ENCODE measurements at regions not wholly inside any gene's neighbourhood (a gene's known extent, or its start where the extent isn't known, plus 50 kb on each side); places are given as distances from the start of the nearest gene placed in this dataset.
"Not testable (repeated sequence)": the region's sequence is repeated elsewhere in the genome, so short reads cannot be mapped to it uniquely, and the experiment has no call there.

DNA sequence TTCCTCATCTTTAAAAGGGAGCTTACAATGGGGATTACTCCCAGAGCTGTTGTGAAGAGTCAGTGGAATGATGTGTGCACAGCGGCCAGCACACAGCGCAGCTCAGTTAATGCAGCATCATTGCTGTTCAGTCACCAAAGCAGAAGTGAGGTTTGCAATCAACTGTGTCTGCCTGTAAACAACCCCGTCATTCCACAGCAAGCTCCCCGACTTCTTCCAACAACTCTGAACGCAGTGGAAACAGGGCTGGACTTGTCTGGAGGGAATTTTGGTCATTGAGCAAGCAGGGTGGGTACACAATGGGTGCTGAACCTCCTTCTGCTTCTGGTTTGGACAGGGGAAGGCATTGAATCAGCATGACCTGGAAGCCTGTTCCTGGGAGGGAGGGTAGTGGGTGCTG lies 347.4 kb downstream of the PTPRU start:
- DNase-seq: no peak

- no peak for DNase-seq
Observed at GRCh38 chr1:29581256-29581655, 344.9 kb downstream of the PTPRU start.

- no peak for DNase-seq
Observed at GRCh38 chr1:29579821-29580425, 343.6 kb downstream of the PTPRU start.

DNA sequence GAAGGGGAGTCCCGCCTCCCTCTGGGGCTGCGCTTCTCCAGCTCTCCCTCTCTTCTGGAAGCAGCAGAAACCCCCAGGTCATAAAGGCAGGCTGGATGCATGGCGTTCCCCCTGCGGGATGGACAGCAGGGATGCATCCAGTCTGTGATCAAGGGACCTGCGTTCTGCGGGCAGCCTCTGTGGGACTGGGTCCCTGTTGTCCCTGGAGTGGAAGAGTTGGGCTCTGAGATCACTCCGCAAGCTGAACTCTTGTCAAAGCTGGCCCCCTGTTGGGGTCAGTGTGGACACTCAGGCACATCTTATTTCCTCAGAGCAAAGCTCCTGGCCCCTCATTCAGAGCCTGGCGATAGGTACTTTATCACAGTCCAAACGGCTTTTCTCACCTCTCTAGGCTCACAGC lies 341.2 kb downstream of the PTPRU start:
- no peak for DNase-seq

GRCh38 chr1:29576510-29576909 lies 340.2 kb downstream of the PTPRU start:
- DNase-seq: no peak

GRCh38 chr1:29575826-29576225 lies 339.5 kb downstream of the PTPRU start:
- no peak for DNase-seq

DNA sequence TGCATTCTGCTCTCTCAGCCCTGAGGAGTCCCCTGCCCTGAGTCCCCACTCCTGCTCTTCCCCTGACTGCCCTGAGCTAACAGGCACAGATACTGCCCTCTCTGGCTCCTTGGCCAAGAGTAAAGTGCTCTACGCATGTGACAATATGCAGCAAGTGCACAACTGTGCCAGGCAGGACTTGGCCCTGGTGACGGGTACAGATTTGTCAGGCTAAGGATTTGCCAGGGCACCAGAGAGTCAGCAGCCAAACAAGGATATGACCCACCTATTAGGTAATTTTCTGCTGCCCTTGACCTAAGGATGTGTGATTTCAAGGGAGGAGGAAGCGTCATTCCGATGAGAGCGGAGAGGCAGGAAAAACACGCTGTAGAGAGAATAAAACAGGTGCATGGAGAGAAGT lies 339.0 kb downstream of the PTPRU start:
- no peak for DNase-seq

GRCh38 chr1:29574871-29575270 lies 338.5 kb downstream of the PTPRU start:
- DNase-seq: no peak

GRCh38 chr1:29569971-29570634 lies 333.8 kb downstream of the PTPRU start:
- DNase-seq: no peak

GRCh38 chr1:29567257-29567656 lies 330.9 kb downstream of the PTPRU start:
- no peak for DNase-seq

DNA sequence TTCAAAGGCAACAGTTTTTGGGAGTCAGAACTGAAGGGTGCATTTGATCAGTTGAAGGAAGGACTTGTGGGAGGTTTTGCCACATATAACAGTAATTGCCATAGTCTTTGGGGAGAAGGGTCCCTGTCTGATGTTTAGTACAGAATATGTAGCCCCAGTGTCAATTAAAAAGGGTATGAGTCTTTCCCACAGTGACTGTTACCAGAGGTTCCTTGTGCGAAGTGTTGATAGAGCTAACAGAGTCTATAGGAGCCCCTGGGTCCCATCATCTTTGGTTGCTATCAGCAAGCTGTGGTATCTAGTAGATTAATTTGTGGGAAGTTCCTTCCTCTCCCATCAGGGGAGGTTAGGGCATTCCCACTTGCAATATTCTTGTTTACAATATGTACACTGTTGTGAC lies 329.2 kb downstream of the PTPRU start:
- DNase-seq: no peak

- DNase-seq: no peak
Observed at GRCh38 chr1:29563571-29563970, 327.2 kb downstream of the PTPRU start.

DNA sequence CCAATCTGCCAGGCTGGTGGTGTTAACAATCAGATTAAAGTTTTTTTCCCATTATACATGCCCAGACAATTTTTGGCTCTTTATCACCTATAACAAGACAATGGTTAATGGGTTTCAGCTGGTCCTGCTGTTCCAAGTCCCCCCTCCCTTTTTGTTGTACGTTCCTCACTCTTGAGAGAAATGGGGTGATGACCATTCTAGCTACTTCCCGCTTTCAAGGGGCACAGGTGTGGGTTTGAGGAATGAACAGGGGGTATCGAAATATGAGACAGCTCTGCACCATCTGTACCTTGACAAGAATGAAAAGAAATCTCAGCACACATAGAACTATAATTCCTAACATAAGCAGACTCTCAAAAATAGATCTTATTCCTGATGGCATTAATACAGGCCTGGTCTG lies 326.8 kb downstream of the PTPRU start:
- no peak for DNase-seq

DNA sequence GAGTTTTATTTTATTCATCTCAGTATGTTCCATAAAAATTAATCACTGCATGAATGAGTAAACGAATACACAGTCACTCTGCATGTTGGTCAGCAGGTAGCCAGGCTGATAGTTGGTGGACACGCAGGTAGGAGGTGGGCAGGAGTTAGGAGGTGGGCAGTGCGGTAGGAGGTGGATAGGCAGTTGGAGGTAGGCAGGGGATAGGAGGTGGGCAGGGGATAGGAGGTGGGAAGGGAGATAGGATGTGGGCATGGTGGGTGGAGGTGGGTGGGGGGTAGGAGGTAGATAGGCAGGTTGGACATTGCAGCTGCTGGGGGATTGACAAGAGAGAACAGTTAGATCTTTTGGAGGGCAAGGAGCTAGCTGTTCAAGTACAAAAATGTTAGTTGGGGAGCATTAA lies 322.7 kb downstream of the PTPRU start:
- DNase-seq: no peak

DNA sequence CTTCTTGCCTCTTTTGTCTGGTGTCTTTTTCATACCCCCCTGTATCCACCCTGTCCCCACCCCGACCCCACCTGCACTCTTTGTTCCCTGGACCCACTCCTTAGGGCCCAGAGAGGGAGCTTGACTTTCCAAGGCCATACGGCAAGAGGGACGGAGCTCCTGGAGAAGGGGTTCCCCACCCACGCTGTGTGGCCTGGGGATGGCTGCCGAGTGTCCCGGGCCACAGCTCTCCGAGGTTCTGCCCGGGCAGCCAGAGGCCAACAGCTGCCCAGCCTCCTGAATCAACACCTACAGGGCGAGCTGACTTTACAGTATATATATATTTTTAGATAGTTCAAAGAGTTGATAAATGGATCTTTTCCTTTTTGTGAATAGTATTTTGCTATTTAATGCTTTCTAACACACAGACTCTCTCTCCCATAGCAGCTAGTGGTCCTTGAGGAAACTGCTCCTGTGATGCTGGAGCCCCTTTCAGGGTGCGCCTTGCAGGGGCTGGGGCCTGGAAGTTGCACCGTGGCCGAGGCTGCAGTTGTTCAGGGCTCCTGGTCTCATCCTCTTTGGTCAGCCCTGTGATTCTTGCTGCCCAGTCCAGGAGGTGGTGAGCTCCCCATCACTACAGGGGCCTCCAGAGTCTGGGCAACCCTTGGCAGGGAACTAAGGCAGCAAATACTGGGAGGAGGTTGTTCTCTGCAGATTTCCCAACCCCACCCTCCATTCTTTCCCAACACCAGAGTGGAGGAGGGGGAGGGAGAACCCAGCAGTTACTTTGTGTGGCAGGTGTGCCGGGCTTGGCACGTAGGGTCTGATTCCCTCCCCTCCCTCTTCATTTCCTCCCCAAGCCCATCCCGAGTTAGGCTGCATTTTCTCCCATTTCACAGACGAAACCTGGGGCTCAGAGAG lies 321.6 kb downstream of the PTPRU start:
- no peak for DNase-seq

DNA sequence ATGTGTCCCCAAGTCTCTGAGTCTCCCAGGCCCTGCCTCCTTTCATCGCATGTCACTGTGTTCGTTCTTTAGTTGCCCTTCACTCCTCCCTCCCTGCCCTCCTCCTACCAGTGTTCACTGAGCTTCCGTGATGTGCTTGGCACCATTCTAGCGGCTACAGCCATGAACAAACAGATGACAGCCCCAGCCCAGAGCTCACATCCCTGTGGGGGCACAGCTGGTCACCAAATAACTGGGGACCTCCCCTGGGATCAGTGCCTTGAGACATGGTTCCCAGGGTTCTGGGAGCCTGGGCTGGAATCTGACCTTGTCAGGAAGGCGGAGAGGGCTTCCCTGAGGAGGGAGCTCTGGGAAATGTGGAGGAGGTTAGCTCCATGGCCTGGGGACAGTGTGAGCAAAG lies 320.7 kb downstream of the PTPRU start:
- DNase-seq: no peak

DNA sequence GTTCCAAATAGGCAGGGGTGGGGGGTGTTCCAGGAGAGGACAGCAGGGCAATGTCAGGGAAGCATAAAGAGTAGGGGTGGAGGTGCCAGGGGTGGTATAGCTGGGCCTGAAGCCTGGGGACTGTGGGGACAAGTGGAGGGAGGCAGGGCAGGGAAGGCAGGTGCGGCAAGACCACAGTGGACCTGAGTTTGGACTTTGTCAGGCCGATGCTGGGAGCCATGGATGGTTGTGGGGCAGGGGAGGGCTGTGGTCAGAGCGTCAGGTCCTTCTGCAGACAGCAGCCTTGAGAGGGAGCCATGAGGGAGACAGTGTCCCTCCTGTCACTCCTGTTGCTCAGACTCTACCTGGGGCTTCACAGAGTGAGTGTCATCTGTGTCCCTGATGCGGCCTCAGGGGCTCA lies 320.3 kb downstream of the PTPRU start:
- no peak for DNase-seq

DNA sequence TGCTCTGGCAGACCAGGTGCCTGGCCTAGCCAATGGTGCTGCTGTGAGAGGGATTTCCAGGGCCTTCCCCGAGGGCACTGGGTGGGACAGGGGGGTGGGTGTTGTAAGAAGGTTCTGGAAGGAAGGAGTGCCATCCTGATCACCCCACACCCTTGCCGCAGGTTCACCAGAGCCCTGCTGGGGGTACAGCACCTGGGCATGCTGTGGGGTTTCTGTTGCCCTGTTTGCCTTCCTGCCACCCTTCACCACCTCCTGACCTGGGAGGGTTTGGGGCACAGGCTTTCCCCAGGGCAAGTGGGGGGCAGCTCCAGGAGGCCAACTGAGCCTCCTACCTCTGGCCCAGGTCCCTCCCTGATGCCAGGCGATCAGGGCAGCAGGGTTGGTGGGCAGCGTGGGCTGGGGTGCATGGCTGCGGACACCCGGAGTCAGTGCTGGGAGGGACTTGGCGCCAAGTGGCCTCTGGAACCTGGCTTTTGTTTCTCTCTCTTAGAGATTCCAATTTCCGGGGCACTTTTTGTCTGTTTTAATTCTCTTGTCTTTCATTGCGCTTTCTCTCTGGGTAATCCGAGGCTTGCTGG lies 318.8 kb downstream of the PTPRU start:
- no peak for DNase-seq

DNA sequence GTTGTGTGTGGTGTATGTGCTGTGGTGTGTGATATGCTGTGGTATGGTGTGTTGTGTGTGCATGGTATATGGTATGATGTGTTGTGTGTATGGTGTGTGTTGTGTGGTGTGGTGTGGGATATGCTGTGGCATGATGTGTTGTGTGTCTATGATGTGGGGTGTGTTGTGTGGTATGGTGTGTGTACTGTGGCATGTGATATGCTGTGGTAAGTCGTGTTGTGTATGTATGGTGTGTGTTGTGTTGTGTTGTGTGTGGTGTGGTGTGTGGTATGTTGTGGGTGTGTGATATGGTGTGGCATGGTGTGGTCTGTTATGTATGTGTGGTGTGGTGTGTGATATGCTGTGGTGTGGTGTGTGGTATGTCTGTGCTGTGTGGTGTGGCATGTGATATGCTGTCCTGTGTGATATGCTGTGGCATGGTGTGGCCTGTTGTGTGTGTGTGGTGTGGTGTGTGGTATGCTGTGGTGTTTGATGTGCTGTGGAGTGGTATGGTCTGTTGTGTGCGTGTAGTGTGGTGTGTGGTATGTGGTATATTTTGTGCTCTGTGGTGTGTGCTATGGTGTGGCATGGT lies 318.0 kb downstream of the PTPRU start:
- no peak for DNase-seq

- DNase-seq: no peak
Observed at GRCh38 chr1:29551123-29551936, 315.0 kb downstream of the PTPRU start.

GRCh38 chr1:29550119-29550841 lies 314.0 kb downstream of the PTPRU start:
- no peak for DNase-seq

- not testable (repeated sequence) for DNase-seq
Observed at GRCh38 chr1:29549728-29550118, 313.4 kb downstream of the PTPRU start.

Data from NCI-H524 treated with DMSO at 0.1 percent for 48 hours (cell line).